ENCODE measurements at regions not wholly inside any gene's neighbourhood (a gene's known extent, or its start where the extent isn't known, plus 50 kb on each side); places are given as distances from the start of the nearest gene placed in this dataset.

- TF ChIP-seq EEA1 (CRISPR knock-in tag; IDR thresholded peaks at IDR 0.05; ENCODE audit: borderline replicate concordance) (no peak), MAFG (CRISPR knock-in tag; IDR thresholded peaks at IDR 0.05) (no peak), SIN3A (IDR thresholded peaks at IDR 0.05; ENCODE audit: borderline replicate concordance, low read depth, low read length) (no peak), TEAD2 (CRISPR knock-in tag; IDR thresholded peaks at IDR 0.05) (no peak), POLR2A (IDR thresholded peaks at IDR 0.05; ENCODE audit: insufficient read depth in 1 of 2, low read depth in 2 of 2, low read length in 2 of 2) (no peak), ZSCAN5A (CRISPR knock-in tag; IDR thresholded peaks at IDR 0.05; ENCODE audit: borderline replicate concordance) (no peak), SNAPC4 (CRISPR knock-in tag; IDR thresholded peaks at IDR 0.05) (no peak), USF2 (IDR thresholded peaks at IDR 0.05; ENCODE audit: low read depth, low read length) (no peak), USF2 (CRISPR knock-in tag; IDR thresholded peaks at IDR 0.05; ENCODE audit: borderline replicate concordance) (no peak), ZSCAN29 (CRISPR knock-in tag; conservative IDR thresholded peaks at IDR 0.05) (no peak), REST (IDR thresholded peaks at IDR 0.05; ENCODE audit: borderline replicate concordance in 1 of 2, low read depth in 1 of 2, low read length in 2 of 2) (no peak), ZSCAN31 (CRISPR knock-in tag; IDR thresholded peaks at IDR 0.05; ENCODE audit: low read depth) (no peak), ZNF792 (CRISPR knock-in tag; IDR thresholded peaks at IDR 0.05) (no peak), NFRKB (IDR thresholded peaks at IDR 0.05) (no peak), ELK4 (CRISPR knock-in tag; IDR thresholded peaks at IDR 0.05; ENCODE audit: borderline replicate concordance) (no peak)
These were observed 1519.7 kb downstream of the BRD1 start for GRCh38 chr22:48307931-48308330.

Measured in HepG2 (cell line).